Fibroblast of the aortic adventitia (primary cell): ENCODE measurements at regions not wholly inside any gene's neighbourhood (a gene's known extent, or its start where the extent isn't known, plus 50 kb on each side); places are given as distances from the start of the nearest gene placed in this dataset.

Experiments
- DNase-seq: peaks from one replicate; pipeline ENCODE4 v3.0.0-alpha.2; 2010; ENCODE audit warnings: low read depth
- H3K4me3 ChIP-seq: 2 replicates; pipeline ENCODE4 v1.5.1; 2011; ENCODE audit warnings: low read depth, mild to moderate bottlenecking, control low read depth, low read length, moderate library complexity
- TF ChIP-seq, protein P1 (sequence below): IDR thresholded peaks from 2 replicates; pipeline ENCODE4 v1.5.1; 2011; ENCODE audit warnings: mild to moderate bottlenecking, low read length, control low read depth, inconsistent platforms; ENCODE audit not compliant: insufficient read depth

DNA sequence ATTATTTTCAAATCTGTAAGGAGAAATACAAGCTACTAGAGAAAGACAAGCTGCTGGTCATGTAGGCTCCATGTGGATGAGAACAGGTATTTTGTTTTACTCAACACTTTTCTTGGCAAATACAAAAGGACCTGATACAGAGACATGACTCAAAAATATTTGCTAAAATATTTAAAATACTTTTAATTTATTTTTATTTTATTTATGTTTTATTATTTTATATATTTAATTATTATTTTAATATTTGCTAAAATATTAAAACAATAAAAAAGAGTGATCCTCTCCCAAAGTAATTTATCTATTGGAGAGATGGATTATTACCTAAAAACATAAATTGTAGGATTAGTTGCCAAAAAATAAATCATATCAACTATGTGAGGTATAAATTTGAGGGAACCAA, 808.9 kb upstream of the SEL1L start:
- no peak overlapping the region for H3K4me3 ChIP-seq
- no peak for DNase-seq
- TF ChIP-seq, protein P1, sequence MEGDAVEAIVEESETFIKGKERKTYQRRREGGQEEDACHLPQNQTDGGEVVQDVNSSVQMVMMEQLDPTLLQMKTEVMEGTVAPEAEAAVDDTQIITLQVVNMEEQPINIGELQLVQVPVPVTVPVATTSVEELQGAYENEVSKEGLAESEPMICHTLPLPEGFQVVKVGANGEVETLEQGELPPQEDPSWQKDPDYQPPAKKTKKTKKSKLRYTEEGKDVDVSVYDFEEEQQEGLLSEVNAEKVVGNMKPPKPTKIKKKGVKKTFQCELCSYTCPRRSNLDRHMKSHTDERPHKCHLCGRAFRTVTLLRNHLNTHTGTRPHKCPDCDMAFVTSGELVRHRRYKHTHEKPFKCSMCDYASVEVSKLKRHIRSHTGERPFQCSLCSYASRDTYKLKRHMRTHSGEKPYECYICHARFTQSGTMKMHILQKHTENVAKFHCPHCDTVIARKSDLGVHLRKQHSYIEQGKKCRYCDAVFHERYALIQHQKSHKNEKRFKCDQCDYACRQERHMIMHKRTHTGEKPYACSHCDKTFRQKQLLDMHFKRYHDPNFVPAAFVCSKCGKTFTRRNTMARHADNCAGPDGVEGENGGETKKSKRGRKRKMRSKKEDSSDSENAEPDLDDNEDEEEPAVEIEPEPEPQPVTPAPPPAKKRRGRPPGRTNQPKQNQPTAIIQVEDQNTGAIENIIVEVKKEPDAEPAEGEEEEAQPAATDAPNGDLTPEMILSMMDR = no peak

DNA sequence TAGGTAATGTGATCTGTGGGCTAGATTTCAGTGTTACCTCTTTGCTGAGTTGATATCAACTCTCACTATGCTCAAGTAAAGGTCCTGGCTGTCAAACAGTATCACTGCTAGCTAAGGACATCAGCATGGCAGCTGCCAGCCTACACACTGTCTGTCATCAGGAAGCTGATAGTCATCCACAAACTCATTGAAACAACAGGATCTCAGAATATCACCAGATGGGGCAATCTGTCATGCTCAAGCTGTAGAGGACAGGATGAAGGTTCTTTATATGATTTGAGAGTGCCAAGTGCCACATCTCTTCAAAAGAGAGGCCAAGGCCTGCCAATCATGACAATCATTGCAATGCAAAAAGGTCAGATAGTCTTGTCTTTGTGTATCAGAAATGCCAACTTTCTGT, 811.5 kb upstream of the SEL1L start:
- H3K4me3 ChIP-seq = no peak overlapping the region
- TF ChIP-seq, protein P1 = no peak
- DNase-seq = no peak

DNA sequence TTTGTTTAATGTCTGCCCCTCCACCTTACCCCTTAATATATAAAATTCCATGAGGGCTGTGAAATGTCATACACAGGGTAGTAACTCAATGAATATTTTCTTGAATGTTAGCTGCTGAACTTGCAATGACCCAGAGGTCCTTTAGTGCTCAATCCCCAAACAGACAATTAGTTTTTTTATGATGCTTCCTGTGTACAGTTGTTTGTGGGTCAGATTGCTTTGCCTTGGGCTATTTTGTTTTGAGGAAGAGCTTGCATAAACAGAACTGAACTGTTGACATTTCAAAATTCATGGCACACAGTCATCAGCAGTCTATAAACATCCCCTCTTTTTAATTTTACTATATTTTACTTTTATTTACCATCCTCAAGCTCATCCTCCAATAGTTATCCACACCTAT, 820.5 kb upstream of the SEL1L start:
- TF ChIP-seq, protein P1 = no peak
- DNase-seq = no peak
- H3K4me3 ChIP-seq = no peak overlapping the region

DNA sequence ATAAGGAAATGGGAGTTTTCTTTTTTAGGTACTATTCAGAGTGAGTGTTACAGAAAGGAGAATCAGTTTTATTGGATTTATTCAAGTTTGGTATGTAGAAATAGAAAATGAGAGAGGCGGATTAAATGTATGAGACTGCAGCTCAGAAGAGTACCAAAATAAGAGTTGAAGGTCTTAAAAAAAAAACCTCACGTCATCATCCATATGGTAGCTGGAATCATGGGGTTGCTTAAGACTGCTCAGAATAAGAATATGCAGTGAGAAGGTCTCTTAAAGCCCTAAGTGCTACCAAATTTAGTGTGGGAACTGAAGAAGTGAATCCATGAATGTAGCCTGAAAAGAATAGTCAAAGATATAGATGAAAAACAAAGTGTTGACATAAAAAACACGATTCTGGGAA, 825.5 kb upstream of the SEL1L start:
- H3K4me3 ChIP-seq = no peak overlapping the region
- no peak for DNase-seq
- TF ChIP-seq, protein P1 = no peak

DNA sequence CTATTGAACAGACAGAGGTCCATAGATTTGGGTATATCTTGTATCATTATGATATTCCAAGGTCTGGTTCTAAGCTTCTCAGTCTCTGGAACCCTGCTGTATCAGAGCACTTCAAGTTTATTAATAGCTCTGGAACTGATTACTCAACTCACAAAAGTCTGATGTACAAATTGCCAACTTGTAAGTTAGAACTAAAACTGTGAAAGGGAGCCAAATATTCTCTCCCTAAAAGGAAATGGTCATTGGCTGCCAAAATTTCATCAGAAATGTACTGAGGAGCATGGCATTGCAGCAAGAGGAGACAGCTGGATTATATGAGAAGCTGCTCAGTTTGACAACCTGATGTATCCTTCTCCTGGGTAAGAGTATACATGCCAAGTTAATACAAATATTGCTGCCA, 828.8 kb upstream of the SEL1L start:
- no peak for DNase-seq
- H3K4me3 ChIP-seq = no peak overlapping the region
- TF ChIP-seq, protein P1 = no peak

DNA sequence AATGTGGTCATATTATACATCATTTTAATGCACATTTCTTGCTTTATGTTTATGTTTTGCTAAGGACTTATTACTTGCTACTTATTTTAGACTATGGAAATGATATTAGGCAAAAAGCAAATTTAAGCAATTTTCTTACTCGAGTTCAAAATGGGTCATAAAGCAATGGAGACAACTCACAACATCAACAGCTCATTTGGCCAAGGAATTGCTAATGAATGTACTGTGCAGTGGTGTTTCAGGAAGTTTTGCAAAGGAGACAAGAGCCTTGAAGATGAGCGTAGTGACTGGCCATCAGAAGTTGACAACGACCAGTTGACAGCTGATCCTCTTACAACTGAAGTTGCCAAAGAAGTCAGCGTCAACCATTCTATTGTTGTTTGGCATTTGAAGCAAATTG, 831.8 kb upstream of the SEL1L start:
- no peak overlapping the region for H3K4me3 ChIP-seq
- TF ChIP-seq, protein P1 = no peak
- DNase-seq = no peak

DNA sequence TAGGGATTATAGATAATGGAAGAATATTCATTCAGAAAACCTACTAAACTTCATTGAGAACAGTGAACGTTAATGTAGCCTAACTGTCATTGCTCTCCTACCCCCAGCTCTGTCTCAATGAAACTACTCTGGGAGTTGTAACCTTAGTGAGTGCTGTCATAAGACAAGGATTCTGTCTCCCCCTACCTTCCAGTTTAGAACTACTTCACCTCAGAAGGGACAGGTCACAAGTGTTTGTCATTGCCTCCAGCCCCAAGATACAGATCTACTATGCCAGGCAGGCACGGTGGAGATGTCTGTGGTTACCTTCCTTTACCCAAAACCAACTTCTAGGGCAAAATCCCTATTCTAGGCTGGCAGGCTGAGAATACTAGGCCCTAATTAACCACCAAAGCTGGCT, 833.1 kb upstream of the SEL1L start:
- TF ChIP-seq, protein P1 = no peak

More for the DNA sequence above, 833.1 kb upstream of the SEL1L start:
- H3K4me3 ChIP-seq = no peak overlapping the region
- no peak for DNase-seq
